HAP-1 (cell line): ENCODE measurements at regions not wholly inside any gene's neighbourhood (a gene's known extent, or its start where the extent isn't known, plus 50 kb on each side); places are given as distances from the start of the nearest gene placed in this dataset.

Source experiments
- DNase-seq, 2 experiments: peaks; one replicate each; pipeline ENCODE4 v3.0.0-alpha.2; 2016 to 2020; ENCODE audit warnings: low spot score in 2 of 2
- H3K27me3 ChIP-seq: fragments of 250-450 bp; sonication (Bioruptor Pico); 2 replicates; pipeline ENCODE4 v1.5.1; 2020; ENCODE audit warnings: low read depth, mild to moderate bottlenecking, moderate library complexity
- H3K36me3 ChIP-seq: fragments of 250-450 bp; sonication (Bioruptor Pico); replicated peaks from 2 replicates; pipeline ENCODE4 v1.5.1; 2020; ENCODE audit warnings: mild to moderate bottlenecking
- H3K4me1 ChIP-seq: fragments of 250-450 bp; sonication (Bioruptor Pico); 2 replicates; pipeline ENCODE4 v1.5.1; 2020; ENCODE audit warnings: mild to moderate bottlenecking
- H3K4me3 ChIP-seq: fragments of 250-450 bp; sonication (Bioruptor Pico); 2 replicates; pipeline ENCODE4 v1.5.1; 2020; ENCODE audit warnings: mild to moderate bottlenecking, moderate library complexity
- H3K9me3 ChIP-seq: fragments of 250-450 bp; sonication (Bioruptor Pico); 2 replicates; pipeline ENCODE4 v1.5.1; 2020; ENCODE audit warnings: mild to moderate bottlenecking, moderate library complexity
- in situ Hi-C: fragments of 300-500 bp; cut with MboI; formaldehyde crosslinking; loops from 3 replicates; pipeline ENCODE4 v1.14.3; 2020; ENCODE audit warnings: low sequenced_read_pairs, inconsistent platforms, mixed read lengths

GRCh38 chr11:57087991-57088390 lies 93.8 kb upstream of the LRRC55 start:
- DNase-seq: no peak
- H3K4me1 ChIP-seq: no peaks in the 10 kb centered on the region
- H3K9me3 ChIP-seq: no peaks in the 10 kb centered on the region
- no peak overlapping the region for H3K4me3 ChIP-seq
- in situ Hi-C loops: no loop called here
- H3K36me3 ChIP-seq: no peaks in the 10 kb centered on the region
- no peaks in the 10 kb centered on the region; the same call in 1 of the 2 replicates for H3K27me3 ChIP-seq

GRCh38 chr11:57092028-57092698 lies 89.6 kb upstream of the LRRC55 start:
- in situ Hi-C loops: no loop called here

GRCh38 chr11:57094181-57094935 lies 87.4 kb upstream of the LRRC55 start:
- Histone ChIP-seq H3K9me3 (no peaks in the 10 kb centered on the region), H3K27me3 (no peaks in the 10 kb centered on the region; the same call in 1 of the 2 replicates), H3K4me1 (no peaks in the 10 kb centered on the region), H3K4me3 (no peak overlapping the region), H3K36me3 (no peaks in the 10 kb centered on the region)
- no peak for DNase-seq
- in situ Hi-C loops: no loop called here

More at GRCh38 chr11:57092028-57092698, 89.6 kb upstream of the LRRC55 start:
- Histone ChIP-seq H3K9me3 (no peaks in the 10 kb centered on the region), H3K4me1 (no peaks in the 10 kb centered on the region), H3K4me3 (no peak overlapping the region), H3K36me3 (no peaks in the 10 kb centered on the region), H3K27me3 (no peaks in the 10 kb centered on the region; the same call in 1 of the 2 replicates)
- no peak for DNase-seq

GRCh38 chr11:57095417-57095816 lies 86.3 kb upstream of the LRRC55 start:
- no peaks in the 10 kb centered on the region for H3K36me3 ChIP-seq
- in situ Hi-C loops: no loop called here
- H3K4me1 ChIP-seq: no peaks in the 10 kb centered on the region
- no peak for DNase-seq
- H3K27me3 ChIP-seq: no peaks in the 10 kb centered on the region
- H3K4me3 ChIP-seq: no peak overlapping the region
- H3K9me3 ChIP-seq: no peaks in the 10 kb centered on the region

- DNase-seq: no peak
- no peaks in the 10 kb centered on the region for H3K36me3 ChIP-seq
- H3K9me3 ChIP-seq: no peaks in the 10 kb centered on the region
- H3K27me3 ChIP-seq: no peaks in the 10 kb centered on the region
- no peaks in the 10 kb centered on the region for H3K4me1 ChIP-seq
- H3K4me3 ChIP-seq: no peak overlapping the region
- in situ Hi-C loops: no loop called here
Observed at GRCh38 chr11:57095896-57096295, 85.9 kb upstream of the LRRC55 start.

GRCh38 chr11:57097149-57097548 lies 84.6 kb upstream of the LRRC55 start:
- Histone ChIP-seq H3K4me1 (no peaks in the 10 kb centered on the region), H3K36me3 (no peaks in the 10 kb centered on the region), H3K27me3 (no peaks in the 10 kb centered on the region), H3K4me3 (no peak overlapping the region), H3K9me3 (no peaks in the 10 kb centered on the region)
- DNase-seq: no peak
- in situ Hi-C loops: no loop called here

GRCh38 chr11:57098191-57098590 lies 83.6 kb upstream of the LRRC55 start:
- in situ Hi-C loops: no loop called here
- Histone ChIP-seq H3K27me3 (no peaks in the 10 kb centered on the region), H3K36me3 (no peaks in the 10 kb centered on the region), H3K4me3 (no peak overlapping the region), H3K9me3 (no peaks in the 10 kb centered on the region), H3K4me1 (no peaks in the 10 kb centered on the region)
- DNase-seq: no peak

- H3K27me3 ChIP-seq: no peaks in the 10 kb centered on the region
- no peak for DNase-seq
- H3K9me3 ChIP-seq: no peaks in the 10 kb centered on the region
- in situ Hi-C loops: no loop called here
- no peak overlapping the region for H3K4me3 ChIP-seq
- H3K36me3 ChIP-seq: no peaks in the 10 kb centered on the region
- H3K4me1 ChIP-seq: no peaks in the 10 kb centered on the region
Observed at GRCh38 chr11:57100638-57101331, 81.0 kb upstream of the LRRC55 start.

- H3K27me3 ChIP-seq: peaks cover 3% of the 10 kb centered on the region; the same call in 1 of the 2 replicates
- in situ Hi-C loops: no loop called here
- H3K4me1 ChIP-seq: no peaks in the 10 kb centered on the region
- H3K4me3 ChIP-seq: no peak overlapping the region
- H3K9me3 ChIP-seq: no peaks in the 10 kb centered on the region
- no peaks in the 10 kb centered on the region for H3K36me3 ChIP-seq
- no peak for DNase-seq
Observed at GRCh38 chr11:57103899-57104605, 77.7 kb upstream of the LRRC55 start.

GRCh38 chr11:57109331-57109730 lies 72.4 kb upstream of the LRRC55 start:
- in situ Hi-C loops: no loop called here
- no peak for DNase-seq
- Histone ChIP-seq H3K36me3 (no peaks in the 10 kb centered on the region), H3K9me3 (no peaks in the 10 kb centered on the region), H3K27me3 (peaks cover 7% of the 10 kb centered on the region; the same call in 1 of the 2 replicates), H3K4me1 (no peaks in the 10 kb centered on the region), H3K4me3 (no peak overlapping the region)

GRCh38 chr11:57111619-57112018 lies 70.1 kb upstream of the LRRC55 start:
- Histone ChIP-seq H3K4me3 (no peak overlapping the region), H3K27me3 (peaks cover 7% of the 10 kb centered on the region; the same call in 1 of the 2 replicates)
- in situ Hi-C loops: loop anchor here (10.0 kb wide), 1 partner anchor 133 kb away; no protein-coding TSS in a partner anchor

GRCh38 chr11:57116654-57117053 lies 65.1 kb upstream of the LRRC55 start:
- Histone ChIP-seq H3K9me3 (no peaks in the 10 kb centered on the region), H3K4me1 (no peaks in the 10 kb centered on the region), H3K36me3 (no peaks in the 10 kb centered on the region), H3K27me3 (peaks cover 4% of the 10 kb centered on the region; the same call in 1 of the 2 replicates), H3K4me3 (no peak overlapping the region)
- peak; percentile 31 to 55 for DNase-seq
- in situ Hi-C loops: loop anchor here (10.0 kb wide), 1 partner anchor 128 kb away; no protein-coding TSS in a partner anchor

More at GRCh38 chr11:57111619-57112018, 70.1 kb upstream of the LRRC55 start:
- H3K9me3 ChIP-seq: no peaks in the 10 kb centered on the region
- DNase-seq: no peak
- no peaks in the 10 kb centered on the region for H3K4me1 ChIP-seq
- H3K36me3 ChIP-seq: no peaks in the 10 kb centered on the region

- DNase-seq: no peak
- H3K9me3 ChIP-seq: no peaks in the 10 kb centered on the region
- in situ Hi-C loops: no loop called here
- no peak overlapping the region for H3K4me3 ChIP-seq
- H3K4me1 ChIP-seq: no peaks in the 10 kb centered on the region
- peaks cover under 1% of the 10 kb centered on the region; the same call in 1 of the 2 replicates for H3K27me3 ChIP-seq
- H3K36me3 ChIP-seq: no peaks in the 10 kb centered on the region
Observed at GRCh38 chr11:57120192-57120965, 61.4 kb upstream of the LRRC55 start.
